GM12878 (cell line): ENCODE measurements at regions not wholly inside any gene's neighbourhood (a gene's known extent, or its start where the extent isn't known, plus 50 kb on each side); places are given as distances from the start of the nearest gene placed in this dataset.

Source experiments
- EZH2 ChIP-seq: IDR thresholded peaks from 2 replicates; pipeline ENCODE4 v1.6.1; 2012; ENCODE audit warnings: low read depth, mild to moderate bottlenecking, control low read depth, inconsistent platforms, low read length, borderline replicate concordance; ENCODE audit not compliant: control insufficient read depth
- POLR2A ChIP-seq: IDR thresholded peaks from 2 replicates; pipeline ENCODE4 v1.6.1; 2011; ENCODE audit warnings: low read depth, mild to moderate bottlenecking, low read length
- POLR2AphosphoS5 ChIP-seq: IDR thresholded peaks from 2 replicates; pipeline ENCODE4 v1.6.1; 2011; ENCODE audit warnings: mild to moderate bottlenecking, low read length, inconsistent platforms
- RELA ChIP-seq: fragments of 450-650 bp; IDR thresholded peaks from 2 replicates; pipeline ENCODE4 v1.8.0; 2014; ENCODE audit warnings: borderline replicate concordance; ENCODE audit not compliant: partially characterized antibody
- ZBED1 ChIP-seq: IDR thresholded peaks from 2 replicates; pipeline ENCODE4 v1.6.1; 2016; ENCODE audit warnings: borderline replicate concordance
- ZNF274 ChIP-seq: IDR thresholded peaks from one replicate; pipeline ENCODE4 v1.8.0; 2011; ENCODE audit not compliant: insufficient read length, insufficient read depth
- ZSCAN29 ChIP-seq: fragments of 450-650 bp; IDR thresholded peaks from 2 replicates; pipeline ENCODE4 v1.6.1; 2017; ENCODE audit warnings: mild to moderate bottlenecking, moderate library complexity
- TF ChIP-seq, protein P1 (sequence below), 3 experiments: IDR thresholded peaks in 2 of 3; conservative IDR thresholded peaks in 1 of 3; 2 replicates each; pipeline ENCODE4 v1.5.1; 2011; ENCODE audit warnings: low read depth in 3 of 3, low read length in 3 of 3, mild to moderate bottlenecking in 3 of 3, control low read depth in 2 of 3, moderate library complexity in 2 of 3, inconsistent platforms in 1 of 3, mixed read lengths in 1 of 3; ENCODE audit not compliant: control insufficient read depth in 2 of 3, insufficient read depth in 1 of 3; ENCODE audit errors: extremely low read depth in 1 of 3

GRCh38 chr2:104289651-104290565, 564.0 kb upstream of the POU3F3 start:
- no peak for TF ChIP-seq ZNF274
- TF ChIP-seq, protein P1, sequence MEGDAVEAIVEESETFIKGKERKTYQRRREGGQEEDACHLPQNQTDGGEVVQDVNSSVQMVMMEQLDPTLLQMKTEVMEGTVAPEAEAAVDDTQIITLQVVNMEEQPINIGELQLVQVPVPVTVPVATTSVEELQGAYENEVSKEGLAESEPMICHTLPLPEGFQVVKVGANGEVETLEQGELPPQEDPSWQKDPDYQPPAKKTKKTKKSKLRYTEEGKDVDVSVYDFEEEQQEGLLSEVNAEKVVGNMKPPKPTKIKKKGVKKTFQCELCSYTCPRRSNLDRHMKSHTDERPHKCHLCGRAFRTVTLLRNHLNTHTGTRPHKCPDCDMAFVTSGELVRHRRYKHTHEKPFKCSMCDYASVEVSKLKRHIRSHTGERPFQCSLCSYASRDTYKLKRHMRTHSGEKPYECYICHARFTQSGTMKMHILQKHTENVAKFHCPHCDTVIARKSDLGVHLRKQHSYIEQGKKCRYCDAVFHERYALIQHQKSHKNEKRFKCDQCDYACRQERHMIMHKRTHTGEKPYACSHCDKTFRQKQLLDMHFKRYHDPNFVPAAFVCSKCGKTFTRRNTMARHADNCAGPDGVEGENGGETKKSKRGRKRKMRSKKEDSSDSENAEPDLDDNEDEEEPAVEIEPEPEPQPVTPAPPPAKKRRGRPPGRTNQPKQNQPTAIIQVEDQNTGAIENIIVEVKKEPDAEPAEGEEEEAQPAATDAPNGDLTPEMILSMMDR (IDR thresholded peaks at IDR 0.05 in 2 of 3, conservative IDR thresholded peaks at IDR 0.05 in 1 of 3; ENCODE audit: control insufficient read depth in 2 of 3, extremely low read depth in 1 of 3, insufficient read depth in 1 of 3, low read depth in 3 of 3, low read length in 3 of 3) = no peak
- no peak for TF ChIP-seq POLR2A
- no peak for TF ChIP-seq RELA
- no peak for TF ChIP-seq EZH2
- TF ChIP-seq POLR2AphosphoS5 = no peak
- no peak for TF ChIP-seq ZBED1
- no peak for TF ChIP-seq ZSCAN29
